ENCODE measurements at regions not wholly inside any gene's neighbourhood (a gene's known extent, or its start where the extent isn't known, plus 50 kb on each side); places are given as distances from the start of the nearest gene placed in this dataset.

DNA sequence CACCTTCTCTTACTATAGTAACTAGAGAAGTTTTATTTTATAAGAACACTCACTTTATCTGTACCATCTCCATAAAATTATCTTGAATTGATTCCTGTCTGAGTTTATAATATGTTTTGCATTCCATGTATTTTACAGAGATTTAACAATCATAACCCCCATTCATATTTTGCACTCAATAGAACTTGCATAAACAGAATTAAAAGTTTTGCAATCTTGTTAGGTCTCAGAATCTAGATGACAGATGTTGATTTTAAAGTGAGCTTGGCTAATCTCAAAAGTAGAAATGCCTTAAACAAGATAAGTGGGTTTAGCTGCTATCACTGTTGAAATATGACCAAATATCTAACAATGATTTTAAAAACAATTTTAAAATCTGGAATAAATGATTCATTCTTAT is 107.9 kb upstream of the EPHA6 start:
- TF ChIP-seq, protein P1, sequence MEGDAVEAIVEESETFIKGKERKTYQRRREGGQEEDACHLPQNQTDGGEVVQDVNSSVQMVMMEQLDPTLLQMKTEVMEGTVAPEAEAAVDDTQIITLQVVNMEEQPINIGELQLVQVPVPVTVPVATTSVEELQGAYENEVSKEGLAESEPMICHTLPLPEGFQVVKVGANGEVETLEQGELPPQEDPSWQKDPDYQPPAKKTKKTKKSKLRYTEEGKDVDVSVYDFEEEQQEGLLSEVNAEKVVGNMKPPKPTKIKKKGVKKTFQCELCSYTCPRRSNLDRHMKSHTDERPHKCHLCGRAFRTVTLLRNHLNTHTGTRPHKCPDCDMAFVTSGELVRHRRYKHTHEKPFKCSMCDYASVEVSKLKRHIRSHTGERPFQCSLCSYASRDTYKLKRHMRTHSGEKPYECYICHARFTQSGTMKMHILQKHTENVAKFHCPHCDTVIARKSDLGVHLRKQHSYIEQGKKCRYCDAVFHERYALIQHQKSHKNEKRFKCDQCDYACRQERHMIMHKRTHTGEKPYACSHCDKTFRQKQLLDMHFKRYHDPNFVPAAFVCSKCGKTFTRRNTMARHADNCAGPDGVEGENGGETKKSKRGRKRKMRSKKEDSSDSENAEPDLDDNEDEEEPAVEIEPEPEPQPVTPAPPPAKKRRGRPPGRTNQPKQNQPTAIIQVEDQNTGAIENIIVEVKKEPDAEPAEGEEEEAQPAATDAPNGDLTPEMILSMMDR (IDR thresholded peaks at IDR 0.05; ENCODE audit: unreplicated experiment) = no peak
- Mint-ChIP-seq H3K4me1 (ENCODE audit: insufficient read depth, unreplicated experiment) (peaks cover 14% of the 10 kb centered on the region), H3K9me3 (ENCODE audit: unreplicated experiment) (peaks cover 4% of the 10 kb centered on the region), H3K4me3 (ENCODE audit: unreplicated experiment) (no peak overlapping the region), H3K27ac (ENCODE audit: low read depth, unreplicated experiment) (no peak overlapping the region), H3K27me3 (ENCODE audit: insufficient read depth, unreplicated experiment) (no peaks in the 10 kb centered on the region), H3K36me3 (ENCODE audit: insufficient read depth, unreplicated experiment) (no peaks in the 10 kb centered on the region)
- POLR2A ChIA-PET = no interaction called here
- DNase-seq (ENCODE audit: unreplicated experiment) = no peak
- intact Hi-C loops (cut with micrococcal nuclease) = no loop called here
- no TSS peak for BruUV-seq (replicated peaks)
- CTCF ChIA-PET = no interaction called here

DNA sequence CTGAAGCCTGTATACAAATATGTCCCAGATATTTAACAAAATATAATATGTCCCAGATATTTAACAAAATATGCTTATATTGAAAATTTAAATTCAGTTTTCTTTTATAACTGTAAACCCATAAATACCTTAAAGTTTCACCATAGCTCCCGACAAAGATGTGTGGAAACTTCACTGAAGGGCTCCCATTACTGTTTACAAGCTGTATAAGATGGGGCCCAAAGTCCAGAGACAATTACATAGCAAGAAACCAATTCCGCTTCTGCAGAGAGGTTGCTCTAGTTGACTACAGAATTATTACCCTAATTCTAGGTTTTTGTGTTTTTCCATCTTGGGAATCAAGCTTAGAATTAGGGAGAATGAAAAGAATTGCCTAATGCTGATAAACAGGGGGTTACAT is 102.6 kb upstream of the EPHA6 start:
- Mint-ChIP-seq H3K27ac (ENCODE audit: low read depth, unreplicated experiment) (no peak overlapping the region), H3K4me3 (ENCODE audit: unreplicated experiment) (no peak overlapping the region), H3K36me3 (ENCODE audit: insufficient read depth, unreplicated experiment) (no peaks in the 10 kb centered on the region), H3K9me3 (ENCODE audit: unreplicated experiment) (no peaks in the 10 kb centered on the region), H3K27me3 (ENCODE audit: insufficient read depth, unreplicated experiment) (no peaks in the 10 kb centered on the region), H3K4me1 (ENCODE audit: insufficient read depth, unreplicated experiment) (no peaks in the 10 kb centered on the region)
- ChIA-PET POLR2A (no interaction called here), CTCF (no interaction called here)
- TF ChIP-seq, protein P1 (IDR thresholded peaks at IDR 0.05; ENCODE audit: unreplicated experiment) = no peak
- DNase-seq (ENCODE audit: unreplicated experiment) = no peak
- intact Hi-C loops (cut with micrococcal nuclease) = no loop called here
- no TSS peak for BruUV-seq (replicated peaks)

GRCh38 chr3:96712792-96713191 is 101.6 kb upstream of the EPHA6 start:
- Mint-ChIP-seq H3K27me3 (ENCODE audit: insufficient read depth, unreplicated experiment) (no peaks in the 10 kb centered on the region), H3K9me3 (ENCODE audit: unreplicated experiment) (no peaks in the 10 kb centered on the region), H3K27ac (ENCODE audit: low read depth, unreplicated experiment) (no peak overlapping the region), H3K4me3 (ENCODE audit: unreplicated experiment) (no peak overlapping the region), H3K4me1 (ENCODE audit: insufficient read depth, unreplicated experiment) (no peaks in the 10 kb centered on the region), H3K36me3 (ENCODE audit: insufficient read depth, unreplicated experiment) (no peaks in the 10 kb centered on the region)
- no TSS peak for BruUV-seq (replicated peaks)
- ChIA-PET POLR2A (no interaction called here), CTCF (no interaction called here)
- TF ChIP-seq, protein P1 (IDR thresholded peaks at IDR 0.05; ENCODE audit: unreplicated experiment) = no peak
- intact Hi-C loops (cut with micrococcal nuclease) = no loop called here
- no peak for DNase-seq (ENCODE audit: unreplicated experiment)

DNA sequence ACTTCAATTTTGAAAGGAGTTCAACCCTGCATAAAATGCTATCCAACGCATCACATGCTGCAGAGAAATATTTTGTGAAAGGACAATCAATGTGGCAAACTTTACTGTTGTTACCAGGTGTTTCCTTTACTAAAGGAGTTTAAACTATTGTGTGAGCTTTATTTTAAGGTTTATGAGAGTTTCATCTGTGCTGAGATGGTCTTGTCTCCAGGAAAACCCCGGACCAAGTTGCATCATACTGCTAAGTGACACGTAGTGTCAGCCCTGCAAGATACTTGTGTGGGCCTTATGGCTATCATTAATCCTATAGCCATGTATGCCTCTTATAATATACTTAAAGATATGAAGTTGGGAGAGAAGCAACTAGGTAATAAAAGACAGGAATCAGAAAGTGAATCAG is 94.5 kb upstream of the EPHA6 start:
- ChIA-PET POLR2A (no interaction called here), CTCF (interaction anchor here (0.5 to 0.6 kb wide), 2 partner anchors 21 to 386 kb away, joined by 3 read pairs; no protein-coding TSS in a partner anchor)
- H3K4me1 Mint-ChIP-seq (ENCODE audit: insufficient read depth, unreplicated experiment) = no peaks in the 10 kb centered on the region
- H3K9me3 Mint-ChIP-seq (ENCODE audit: unreplicated experiment) = no peaks in the 10 kb centered on the region
- intact Hi-C loops (cut with micrococcal nuclease) = no loop called here
- no TSS peak for BruUV-seq (replicated peaks)
- H3K27me3 Mint-ChIP-seq (ENCODE audit: insufficient read depth, unreplicated experiment) = no peaks in the 10 kb centered on the region
- no peak overlapping the region for H3K4me3 Mint-ChIP-seq (ENCODE audit: unreplicated experiment)
- no peaks in the 10 kb centered on the region for H3K36me3 Mint-ChIP-seq (ENCODE audit: insufficient read depth, unreplicated experiment)
- DNase-seq (ENCODE audit: unreplicated experiment) = no peak
- no peak overlapping the region for H3K27ac Mint-ChIP-seq (ENCODE audit: low read depth, unreplicated experiment)
- TF ChIP-seq, protein P1 (IDR thresholded peaks at IDR 0.05; ENCODE audit: unreplicated experiment) = no peak
